HCT116 (cell line): ENCODE measurements at regions not wholly inside any gene's neighbourhood (a gene's known extent, or its start where the extent isn't known, plus 50 kb on each side); places are given as distances from the start of the nearest gene placed in this dataset.

Experiments
- ATAC-seq: fragments of 200-7000 bp; cut with Tn5 transposase; 2 replicates; pipeline ENCODE4 v1.9.1; 2020; ENCODE audit warnings: mild to moderate bottlenecking, moderate library complexity
- BruUV-seq: library from RNA; stranded (reverse); fragments of 400-500 nt; replicated peaks from 2 replicates; lab custom pipeline; 2021; lab: Mats Ljungman, UMichigan
- CTCF ChIA-PET: fragments of 300-600 bp; sonication (Branson Sonifier 250); formaldehyde crosslinking; loops from one replicate; lab custom pipeline; 2021; ENCODE audit warnings: antibody characterized with exemption; lab: Charles Lee
- POLR2A ChIA-PET: fragments of 300-600, 350-600 bp; sonication (Branson Sonifier 250); formaldehyde crosslinking; loops from one replicate; lab custom pipeline; 2021; ENCODE audit warnings: antibody characterized with exemption; lab: Charles Lee
- RAD21 ChIA-PET, 2 experiments: fragments of 300-600 bp; sonication (Branson Sonifier 250); formaldehyde crosslinking; loops; one replicate each; lab custom pipeline; 2023; ENCODE audit warnings: low total read pairs in 2 of 2; ENCODE audit not compliant: uncharacterized antibody in 2 of 2, unreplicated experiment in 2 of 2, low non-redundant PET in 1 of 2; lab: Charles Lee
- DNase-seq: peaks from one replicate; pipeline ENCODE4 v3.0.0-alpha.2; 2010; ENCODE audit warnings: low read depth, low spot score
- H2AFZ ChIP-seq: fragments of 200-600 bp; shearing (Covaris generic), sonication (generic); 2 replicates; pipeline ENCODE4 v1.6.1; 2017; ENCODE audit warnings: low read depth, mixed run types, mixed read lengths, antibody characterized with exemption, low read length; ENCODE audit not compliant: poor library complexity, severe bottlenecking
- H3K27ac ChIP-seq: 2 replicates; pipeline ENCODE4 v1.5.1; 2012; ENCODE audit warnings: low read depth, low read length
- H3K27me3 ChIP-seq: fragments of 200-600 bp; sonication (generic); 2 replicates; pipeline ENCODE4 v1.6.1; 2016; ENCODE audit warnings: mixed run types, low read length, mixed read lengths; ENCODE audit not compliant: insufficient read depth
- H3K36me3 ChIP-seq, 2 experiments: fragments of 200-500 bp in 1 of 2; fragments of 200-600 bp in 1 of 2; sonication (Bioruptor generic) in 1 of 2; sonication (generic) in 1 of 2; 2 replicates each; pipeline versions ENCODE4 v1.5.1 to v1.6.1; 2014 to 2016; ENCODE audit warnings: low read length in 2 of 2, inconsistent platforms in 1 of 2, mixed read lengths in 1 of 2, mixed run types in 1 of 2; ENCODE audit not compliant: insufficient read depth in 2 of 2, control insufficient read depth in 1 of 2
- H3K4me1 ChIP-seq, 2 experiments: fragments of 200-600 bp in 1 of 2; sonication (generic) in 1 of 2; 2 replicates each; pipeline versions ENCODE4 v1.5.1 to v1.6.1; 2012 to 2017; ENCODE audit warnings: low read length in 2 of 2, inconsistent platforms in 1 of 2, mild to moderate bottlenecking in 1 of 2, mixed read lengths in 1 of 2, mixed run types in 1 of 2, moderate library complexity in 1 of 2; ENCODE audit not compliant: insufficient read depth in 2 of 2, control insufficient read depth in 1 of 2
- H3K4me2 ChIP-seq: fragments of 200-600 bp; sonication (generic); 2 replicates; pipeline ENCODE4 v1.6.1; 2017; ENCODE audit warnings: mixed run types, low read length, mixed read lengths
- H3K4me3 ChIP-seq, 2 experiments: fragments of 200-600 bp in 1 of 2; sonication (generic) in 1 of 2; replicated peaks in 1 of 2; 2 replicates each; pipeline ENCODE4 v1.5.1; 2011 to 2016; ENCODE audit warnings: low read length in 2 of 2, control low read depth in 1 of 2, low read depth in 1 of 2, mild to moderate bottlenecking in 1 of 2, mixed read lengths in 1 of 2, mixed run types in 1 of 2
- H3K79me2 ChIP-seq: fragments of 200-600 bp; sonication (generic); 2 replicates; pipeline ENCODE4 v1.6.1; 2017; ENCODE audit warnings: mild to moderate bottlenecking, mixed run types, low read length, moderate library complexity, mixed read lengths; ENCODE audit not compliant: insufficient read depth
- H3K9ac ChIP-seq: fragments of 200-600 bp; sonication (generic); 2 replicates; pipeline ENCODE4 v1.6.1; 2016; ENCODE audit warnings: low read length, mixed read lengths
- H3K9me2 ChIP-seq: fragments of 200-600 bp; sonication (generic), shearing (Covaris generic); 2 replicates; pipeline ENCODE4 v1.6.1; 2017; ENCODE audit warnings: mixed run types, mild to moderate bottlenecking, moderate library complexity; ENCODE audit not compliant: insufficient read depth
- H3K9me3 ChIP-seq, 2 experiments: fragments of 200-500 bp in 1 of 2; fragments of 200-600 bp in 1 of 2; sonication (Bioruptor generic) in 1 of 2; sonication (generic) in 1 of 2; 2 replicates each; pipeline ENCODE4 v1.6.1; 2014 to 2017; ENCODE audit warnings: low read length in 2 of 2, mixed read lengths in 2 of 2, inconsistent platforms in 1 of 2, low read depth in 1 of 2, mild to moderate bottlenecking in 1 of 2, mixed run types in 1 of 2, moderate library complexity in 1 of 2; ENCODE audit not compliant: control insufficient read depth in 1 of 2, insufficient read depth in 1 of 2
- H4K20me1 ChIP-seq: fragments of 200-600 bp; sonication (generic), shearing (Covaris generic); 2 replicates; pipeline ENCODE4 v1.6.1; 2017; ENCODE audit warnings: mixed run types, mild to moderate bottlenecking, moderate library complexity; ENCODE audit not compliant: insufficient read depth
- JUND ChIP-seq: IDR thresholded peaks from 2 replicates; pipeline ENCODE4 v1.6.1; 2012
- MAX ChIP-seq: IDR thresholded peaks from 2 replicates; pipeline ENCODE4 v1.6.1; 2012
- RAD21 ChIP-seq: IDR thresholded peaks from 2 replicates; pipeline ENCODE4 v1.6.1; 2012; ENCODE audit warnings: low read depth, mild to moderate bottlenecking
- SIN3A ChIP-seq: IDR thresholded peaks from 2 replicates; pipeline ENCODE4 v1.6.1; 2012; ENCODE audit warnings: low read depth
- SRF ChIP-seq: IDR thresholded peaks from 2 replicates; pipeline ENCODE4 v1.6.1; 2012; ENCODE audit warnings: low read depth
- YY1 ChIP-seq: IDR thresholded peaks from 2 replicates; pipeline ENCODE4 v1.6.1; 2011; ENCODE audit warnings: low read length, low read depth, moderate library complexity, mild to moderate bottlenecking; ENCODE audit not compliant: insufficient replicate concordance; ENCODE audit errors: extremely low read depth
- ZNF274 ChIP-seq: fragments of 200-500 bp; sonication (Bioruptor generic); IDR thresholded peaks from 2 replicates; pipeline ENCODE4 v1.6.1; 2014; ENCODE audit warnings: mild to moderate bottlenecking, low read depth, low read length, inconsistent platforms
- intact Hi-C: fragments of 100-400 bp; cut with micrococcal nuclease; formaldehyde crosslinking; loops from 2 replicates; pipeline ENCODE4 v1.10.0; 2022
- TF ChIP-seq, protein P1 (sequence below), 3 experiments: fragments of 200-600 bp in 1 of 3; sonication (generic) in 1 of 3; IDR thresholded peaks in 2 of 3; conservative IDR thresholded peaks in 1 of 3; 2 replicates each; pipeline ENCODE4 v1.5.1; 2012 to 2017; ENCODE audit warnings: low read depth in 2 of 3, low read length in 2 of 3, antibody characterized with exemption in 1 of 3, borderline replicate concordance in 1 of 3, control low read depth in 1 of 3, mild to moderate bottlenecking in 1 of 3, mixed read lengths in 1 of 3, mixed run types in 1 of 3, moderate library complexity in 1 of 3; ENCODE audit not compliant: insufficient read depth in 1 of 3
- TF ChIP-seq, protein P2 (sequence below): IDR thresholded peaks from 2 replicates; pipeline ENCODE4 v1.6.1; 2011; ENCODE audit warnings: mild to moderate bottlenecking, low read length, moderate library complexity; ENCODE audit not compliant: insufficient replicate concordance; ENCODE audit errors: extremely low read depth

DNA sequence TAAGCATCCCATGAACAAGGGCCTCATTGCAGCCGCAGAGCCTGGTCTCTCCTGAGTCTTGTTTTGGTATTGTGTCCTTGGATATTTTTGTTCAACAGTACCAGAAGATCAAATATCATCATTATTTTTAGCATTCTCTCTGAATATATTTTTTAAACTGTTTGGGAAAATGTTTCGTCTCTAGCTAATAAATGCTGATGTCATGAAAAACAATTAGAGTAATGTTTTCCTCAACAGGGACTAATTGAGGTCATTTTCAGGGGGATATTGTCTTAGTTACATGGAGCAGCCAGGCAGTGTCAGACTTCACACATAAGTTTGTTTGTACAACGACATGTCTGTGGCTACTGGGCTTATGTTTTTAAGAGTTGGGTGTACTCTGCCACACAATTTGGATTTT lies 805.3 kb upstream of the SOX9 start (continued):
- TF ChIP-seq, protein P1, sequence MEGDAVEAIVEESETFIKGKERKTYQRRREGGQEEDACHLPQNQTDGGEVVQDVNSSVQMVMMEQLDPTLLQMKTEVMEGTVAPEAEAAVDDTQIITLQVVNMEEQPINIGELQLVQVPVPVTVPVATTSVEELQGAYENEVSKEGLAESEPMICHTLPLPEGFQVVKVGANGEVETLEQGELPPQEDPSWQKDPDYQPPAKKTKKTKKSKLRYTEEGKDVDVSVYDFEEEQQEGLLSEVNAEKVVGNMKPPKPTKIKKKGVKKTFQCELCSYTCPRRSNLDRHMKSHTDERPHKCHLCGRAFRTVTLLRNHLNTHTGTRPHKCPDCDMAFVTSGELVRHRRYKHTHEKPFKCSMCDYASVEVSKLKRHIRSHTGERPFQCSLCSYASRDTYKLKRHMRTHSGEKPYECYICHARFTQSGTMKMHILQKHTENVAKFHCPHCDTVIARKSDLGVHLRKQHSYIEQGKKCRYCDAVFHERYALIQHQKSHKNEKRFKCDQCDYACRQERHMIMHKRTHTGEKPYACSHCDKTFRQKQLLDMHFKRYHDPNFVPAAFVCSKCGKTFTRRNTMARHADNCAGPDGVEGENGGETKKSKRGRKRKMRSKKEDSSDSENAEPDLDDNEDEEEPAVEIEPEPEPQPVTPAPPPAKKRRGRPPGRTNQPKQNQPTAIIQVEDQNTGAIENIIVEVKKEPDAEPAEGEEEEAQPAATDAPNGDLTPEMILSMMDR (IDR thresholded peaks at IDR 0.05 in 2 of 3, conservative IDR thresholded peaks at IDR 0.05 in 1 of 3; ENCODE audit: borderline replicate concordance in 1 of 3, insufficient read depth in 1 of 3, low read depth in 2 of 3, low read length in 2 of 3): no peak
- TF ChIP-seq YY1 (no peak), SIN3A (no peak)

DNA sequence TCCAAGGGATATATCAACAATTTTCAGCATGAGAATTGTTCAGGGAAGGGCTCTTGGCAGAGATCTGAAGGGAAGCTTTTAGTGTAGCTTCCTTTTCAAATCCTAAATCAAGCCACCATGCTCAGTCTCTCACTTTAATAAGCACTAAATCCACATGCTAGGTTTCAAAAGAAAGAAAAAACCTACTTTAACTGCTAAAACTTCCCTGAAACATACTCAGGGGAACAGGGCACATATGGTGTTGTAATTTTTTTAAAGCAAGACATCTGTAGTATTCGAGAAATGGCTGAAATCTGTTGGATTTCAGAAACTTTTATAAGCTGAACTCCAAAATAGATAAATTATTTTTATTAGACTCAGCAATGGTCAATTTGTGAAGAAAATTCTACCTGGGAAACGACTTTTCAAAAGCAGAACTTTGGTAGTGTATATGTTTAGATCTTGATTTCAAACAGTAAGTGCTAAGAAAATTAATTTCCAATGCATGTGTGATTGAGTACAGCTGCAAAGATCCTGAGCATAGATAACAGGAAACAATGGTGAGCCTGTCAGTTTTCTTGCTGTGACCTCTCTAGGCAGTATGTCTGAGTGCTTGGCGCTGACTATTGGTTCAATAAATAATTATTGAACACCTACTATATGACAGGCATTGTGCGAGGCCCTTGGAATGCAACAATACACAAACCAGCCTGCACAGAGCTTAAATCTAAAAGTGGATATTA lies 804.5 kb upstream of the SOX9 start:
- Histone ChIP-seq H3K79me2 (no peaks in the 10 kb centered on the region), H3K36me3 (no peaks in the 10 kb centered on the region), H3K4me3 (no peak overlapping the region), H3K9me3 (no peaks in the 10 kb centered on the region), H3K27me3 (no peaks in the 10 kb centered on the region), H3K4me1 (no peaks in the 10 kb centered on the region), H3K4me2 (no peak overlapping the region), H4K20me1 (no peaks in the 10 kb centered on the region), H3K9ac (no peak overlapping the region), H2AFZ (peak overlapping the region; percentile 3), H3K27ac (no peak overlapping the region), H3K9me2 (no peaks in the 10 kb centered on the region)
- no peak for TF ChIP-seq YY1
- TF ChIP-seq JUND: no peak
- no peak for TF ChIP-seq ZNF274
- TF ChIP-seq, protein P2, sequence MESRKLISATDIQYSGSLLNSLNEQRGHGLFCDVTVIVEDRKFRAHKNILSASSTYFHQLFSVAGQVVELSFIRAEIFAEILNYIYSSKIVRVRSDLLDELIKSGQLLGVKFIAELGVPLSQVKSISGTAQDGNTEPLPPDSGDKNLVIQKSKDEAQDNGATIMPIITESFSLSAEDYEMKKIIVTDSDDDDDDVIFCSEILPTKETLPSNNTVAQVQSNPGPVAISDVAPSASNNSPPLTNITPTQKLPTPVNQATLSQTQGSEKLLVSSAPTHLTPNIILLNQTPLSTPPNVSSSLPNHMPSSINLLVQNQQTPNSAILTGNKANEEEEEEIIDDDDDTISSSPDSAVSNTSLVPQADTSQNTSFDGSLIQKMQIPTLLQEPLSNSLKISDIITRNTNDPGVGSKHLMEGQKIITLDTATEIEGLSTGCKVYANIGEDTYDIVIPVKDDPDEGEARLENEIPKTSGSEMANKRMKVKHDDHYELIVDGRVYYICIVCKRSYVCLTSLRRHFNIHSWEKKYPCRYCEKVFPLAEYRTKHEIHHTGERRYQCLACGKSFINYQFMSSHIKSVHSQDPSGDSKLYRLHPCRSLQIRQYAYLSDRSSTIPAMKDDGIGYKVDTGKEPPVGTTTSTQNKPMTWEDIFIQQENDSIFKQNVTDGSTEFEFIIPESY: no peak
- TF ChIP-seq SRF: no peak
- TF ChIP-seq MAX: no peak
- TF ChIP-seq RAD21: no peak
- BruUV-seq: no TSS peak
- DNase-seq: no peak
- CTCF ChIA-PET: no interaction called here
- no peak for ATAC-seq
- intact Hi-C loops: no loop called here
- RAD21 ChIA-PET: no interaction called here
- POLR2A ChIA-PET: no interaction called here
